NCI-H187 (cell line): ENCODE measurements at regions not wholly inside any gene's neighbourhood (a gene's known extent, or its start where the extent isn't known, plus 50 kb on each side); places are given as distances from the start of the nearest gene placed in this dataset.

Experiments used
- DNase-seq, 2 experiments: peaks; one replicate each; lab custom pipeline; 2025; lab: John Stamatoyannopoulos, UW

- no peak for DNase-seq
Measured at GRCh38 chr13:103350147-103350546, 283.9 kb upstream of the SLC10A2 start.

DNA sequence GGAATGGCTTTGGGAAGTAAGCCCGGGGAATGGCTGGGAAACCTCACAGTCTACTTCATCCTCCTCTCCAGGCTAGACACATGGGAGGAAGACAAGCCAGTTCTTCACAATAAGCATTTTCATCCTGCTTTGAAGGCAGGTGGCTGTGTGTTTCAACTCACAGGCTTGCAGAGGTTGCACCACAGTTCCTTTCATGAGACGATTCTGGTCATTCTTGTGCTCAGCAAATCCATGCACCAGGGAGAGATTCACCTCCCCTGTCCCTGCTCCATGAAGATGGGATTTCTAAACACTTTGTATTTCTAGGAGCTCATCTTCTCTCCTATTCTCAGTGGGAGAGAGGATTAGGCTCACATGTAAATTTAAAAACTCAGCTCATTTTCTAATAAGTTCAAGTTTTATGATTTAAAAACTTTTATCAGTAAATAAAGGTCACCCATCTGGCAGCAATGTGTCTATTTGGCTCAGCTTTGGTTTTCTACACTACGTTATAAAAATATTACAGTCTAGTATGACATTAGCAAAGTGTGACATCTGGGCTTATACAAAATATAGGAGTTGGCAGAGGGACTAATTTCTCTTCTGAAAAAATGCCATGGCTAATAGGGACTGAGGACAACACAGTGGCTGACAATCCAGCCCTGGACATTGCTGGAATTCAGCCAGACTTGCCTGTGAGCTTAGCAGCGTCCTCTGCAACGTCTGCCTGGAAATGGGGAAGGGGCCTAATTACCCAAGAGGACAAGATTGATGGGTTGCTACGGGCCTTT, 283.2 kb upstream of the SLC10A2 start:
- DNase-seq = no peak

GRCh38 chr13:103335241-103335640, 269.0 kb upstream of the SLC10A2 start:
- DNase-seq = no peak

DNA sequence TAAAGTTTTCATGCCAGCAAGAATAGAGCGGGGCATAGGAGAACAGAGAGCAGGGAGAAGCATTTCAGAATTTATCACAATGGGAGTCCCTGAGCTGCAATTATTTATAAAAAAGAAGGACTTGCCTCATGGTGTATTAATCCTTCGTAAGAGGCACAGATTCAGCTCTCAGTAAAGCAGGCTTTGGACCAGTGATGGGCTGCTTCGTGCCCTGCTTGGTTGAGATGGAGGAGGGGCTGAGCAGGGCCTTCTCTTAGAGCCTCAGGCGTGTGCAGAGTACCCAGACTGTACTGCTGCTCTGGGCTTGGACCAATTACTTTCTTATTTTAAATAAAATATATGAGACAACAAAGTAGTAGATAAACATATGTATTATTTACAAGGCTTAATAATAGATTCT, 265.7 kb upstream of the SLC10A2 start:
- no peak for DNase-seq

DNA sequence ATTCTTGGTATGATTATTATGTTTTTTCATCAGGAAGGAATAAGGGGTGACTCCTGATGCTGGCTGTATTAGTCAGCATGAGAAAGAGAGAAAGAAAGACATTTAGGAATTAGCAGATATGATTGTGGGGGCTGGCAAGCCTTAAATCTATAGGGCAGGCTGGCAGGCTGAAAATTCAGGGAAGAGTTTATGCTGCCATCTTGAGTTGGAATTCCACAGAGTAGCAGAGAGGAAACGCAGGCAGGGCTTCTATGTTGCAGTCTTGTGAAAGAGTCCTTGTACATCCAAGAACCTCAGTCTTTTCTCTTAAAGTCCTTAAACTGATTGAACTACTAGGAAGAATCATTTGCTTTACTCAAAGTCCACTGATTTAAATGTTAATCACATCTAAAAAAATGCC, 262.7 kb upstream of the SLC10A2 start:
- no peak for DNase-seq

- DNase-seq = no peak
Measured at GRCh38 chr13:103326326-103326725, 260.1 kb upstream of the SLC10A2 start.

- no peak for DNase-seq
Measured at GRCh38 chr13:103325672-103326071, 259.5 kb upstream of the SLC10A2 start.

DNA sequence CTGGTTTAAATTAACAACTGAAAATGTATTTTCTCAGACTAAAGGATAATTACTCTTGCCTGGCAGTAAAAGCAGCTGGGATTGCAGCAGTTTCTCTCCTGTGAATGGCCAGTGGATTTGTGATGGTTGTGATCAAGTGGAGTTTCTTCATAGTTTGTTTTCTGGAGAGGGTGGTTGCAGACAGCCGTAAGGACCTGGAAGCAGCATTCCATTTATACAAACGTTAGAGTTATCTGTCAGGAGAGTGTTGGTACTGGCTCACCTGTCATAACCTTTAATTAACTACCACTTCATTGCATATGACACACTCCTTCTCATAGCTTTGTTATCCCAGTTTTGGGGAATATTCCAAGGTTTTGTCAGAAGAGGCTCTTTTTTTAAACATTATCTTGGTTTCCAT, 258.4 kb upstream of the SLC10A2 start:
- no peak for DNase-seq

DNA sequence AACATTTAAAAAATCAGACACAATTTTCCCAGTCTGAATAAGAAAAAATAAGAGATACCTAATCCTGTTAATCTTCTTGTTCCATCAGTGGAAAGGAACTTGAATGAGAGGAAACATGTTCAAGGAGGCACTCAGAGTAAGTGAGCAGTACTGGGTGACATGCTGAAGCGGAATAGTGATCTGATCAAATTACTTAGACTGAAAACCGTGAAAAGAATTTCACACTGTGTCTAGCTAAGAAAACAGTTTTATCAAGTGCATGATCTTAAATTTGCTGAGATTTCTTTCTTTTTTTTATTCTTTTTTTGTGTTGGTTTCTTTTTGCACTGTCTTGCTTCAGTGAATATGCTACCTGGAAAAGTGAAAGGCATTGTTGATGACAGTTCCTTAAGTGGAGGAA, 249.5 kb upstream of the SLC10A2 start:
- DNase-seq = no peak

- DNase-seq = no peak
Measured at GRCh38 chr13:103312467-103312866, 246.2 kb upstream of the SLC10A2 start.

- DNase-seq = no peak
Measured at GRCh38 chr13:103308667-103309066, 242.4 kb upstream of the SLC10A2 start.

DNA sequence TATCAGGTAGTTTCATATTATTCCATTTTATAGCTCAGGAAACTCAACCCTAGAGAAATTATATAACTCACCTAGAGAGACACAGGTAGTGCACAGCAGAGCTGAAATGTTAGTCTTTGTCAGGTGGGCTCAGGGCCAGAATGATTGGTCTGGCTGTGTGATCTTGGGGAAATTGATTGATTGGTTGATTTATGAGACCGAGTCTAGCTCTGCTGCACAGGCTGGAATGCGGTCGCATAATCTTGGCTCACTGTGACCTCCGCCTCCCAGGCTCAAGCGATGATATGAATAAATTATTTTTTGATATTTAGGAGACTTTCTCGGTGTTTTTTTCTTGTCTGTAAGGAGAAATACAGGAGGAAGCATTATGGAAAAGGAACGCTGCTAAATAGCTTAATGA, 239.9 kb upstream of the SLC10A2 start:
- DNase-seq = no peak

DNA sequence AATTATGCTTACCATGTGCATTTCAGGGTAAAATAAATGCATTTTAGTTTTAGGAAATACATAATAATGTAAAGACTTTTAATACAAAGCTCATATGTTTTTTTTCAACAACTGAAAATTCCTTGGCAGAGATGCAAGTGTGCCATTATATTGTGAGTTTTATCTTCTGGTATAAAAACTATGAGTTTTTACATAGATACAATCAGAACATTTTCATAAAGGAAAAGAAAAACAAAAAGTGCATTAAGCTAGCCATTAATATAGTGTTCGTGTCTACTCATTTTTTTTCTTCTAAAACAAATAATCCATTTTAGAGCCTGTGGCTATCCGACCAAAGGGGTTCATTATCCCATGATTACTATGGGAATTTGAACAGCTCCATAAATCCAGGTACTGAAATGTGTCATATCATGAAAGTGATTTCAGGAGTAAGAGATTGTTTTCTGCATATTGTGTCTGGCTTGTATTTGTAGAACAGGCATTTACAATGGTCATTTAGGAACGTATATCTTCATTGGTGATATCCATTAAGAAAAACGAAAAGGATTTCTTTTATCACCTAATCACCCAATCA, 236.9 kb upstream of the SLC10A2 start:
- no peak for DNase-seq

GRCh38 chr13:103302676-103303075, 236.5 kb upstream of the SLC10A2 start:
- DNase-seq = no peak

DNA sequence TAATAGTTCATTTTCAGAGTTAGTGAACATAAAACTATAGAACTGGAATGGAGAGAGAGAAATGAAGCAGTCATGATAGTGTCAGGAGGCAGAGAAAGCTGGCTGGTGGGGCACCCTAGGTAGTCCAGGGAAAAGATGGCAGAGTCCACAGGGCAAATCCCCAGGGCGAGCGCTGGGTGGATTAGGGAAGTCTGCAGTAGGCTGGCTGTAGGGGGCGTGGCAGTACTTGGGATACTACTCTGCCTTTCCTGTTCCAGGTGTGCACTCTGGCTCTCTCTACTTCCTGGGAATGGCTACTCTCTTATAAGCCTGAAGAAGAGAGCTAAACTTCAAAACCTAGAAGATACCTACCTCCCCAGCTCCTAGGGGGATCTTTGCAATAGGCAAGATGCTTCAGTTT, 232.9 kb upstream of the SLC10A2 start:
- no peak for DNase-seq

DNA sequence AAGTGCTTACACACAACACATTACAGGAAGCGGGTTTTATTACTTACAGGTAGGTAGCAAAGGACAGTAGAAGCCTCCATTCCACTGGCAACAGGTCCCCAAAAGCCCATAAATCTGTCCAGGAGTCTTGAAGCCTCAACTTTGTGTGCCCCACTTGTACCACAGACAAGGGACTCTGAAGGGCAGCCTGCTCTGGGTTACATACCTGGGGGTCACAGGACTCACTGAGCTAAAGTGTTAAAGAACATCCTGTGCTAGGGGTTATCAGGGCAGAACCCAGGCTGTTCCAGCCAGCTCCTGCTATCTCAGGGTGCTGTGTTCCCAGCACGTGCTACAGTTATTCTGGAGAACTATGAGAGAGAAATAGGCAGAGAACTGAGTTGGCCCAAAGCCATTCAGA, 230.9 kb upstream of the SLC10A2 start:
- no peak for DNase-seq

DNA sequence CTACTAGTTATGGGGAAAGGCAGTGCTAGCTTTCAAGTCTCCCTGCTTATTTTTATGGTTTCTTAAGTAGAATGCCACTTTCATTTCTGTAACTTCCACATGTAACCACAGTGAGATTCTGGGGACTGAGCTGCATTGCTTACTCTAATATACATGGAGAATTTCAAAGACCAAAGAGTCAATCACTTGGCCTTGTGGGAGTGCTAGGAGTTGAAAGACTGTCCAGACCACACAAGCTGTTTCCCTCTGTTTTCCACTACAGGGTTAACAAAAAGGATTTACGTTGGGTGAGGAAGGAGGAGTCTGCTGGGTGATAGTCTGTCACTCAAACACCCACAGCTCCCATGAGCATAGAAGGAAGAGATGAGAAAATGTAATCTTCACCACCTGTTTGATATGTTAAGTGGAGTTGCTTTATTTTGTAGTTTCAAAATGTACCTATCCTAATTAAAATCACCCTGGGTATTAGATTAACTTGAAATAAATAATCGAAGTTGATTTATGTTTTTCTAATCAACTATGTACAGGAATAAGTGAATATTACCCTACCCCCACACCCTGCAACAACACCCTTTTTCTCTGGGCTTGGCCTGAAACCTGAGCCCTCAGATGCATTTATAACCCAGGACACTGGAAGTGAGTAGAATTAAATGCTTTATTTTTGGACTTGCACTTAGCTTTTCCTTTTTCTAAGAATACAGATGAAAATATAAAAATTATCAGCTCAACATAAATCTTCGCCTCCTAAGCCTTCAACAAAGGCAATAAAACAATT, 225.8 kb upstream of the SLC10A2 start:
- DNase-seq = no peak

DNA sequence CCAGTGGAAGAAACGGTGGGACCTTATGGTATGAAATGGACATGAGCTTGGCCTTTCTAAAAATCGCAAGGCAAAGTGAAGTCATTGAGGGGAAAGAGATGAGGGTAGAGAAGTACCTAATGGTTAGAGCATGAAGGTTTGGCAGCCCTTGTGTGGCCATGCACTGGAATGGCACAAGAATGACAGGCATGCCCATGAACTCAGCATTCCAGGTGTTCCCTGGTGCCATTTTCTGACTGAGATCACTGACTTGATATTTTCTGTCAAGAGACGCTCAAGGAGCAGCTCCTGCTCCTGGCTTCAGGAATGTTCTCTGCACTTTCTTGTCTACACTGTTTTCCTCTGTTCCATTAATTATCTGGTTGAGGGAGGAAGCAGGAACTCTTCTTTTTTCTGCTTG, 225.0 kb upstream of the SLC10A2 start:
- no peak for DNase-seq

DNA sequence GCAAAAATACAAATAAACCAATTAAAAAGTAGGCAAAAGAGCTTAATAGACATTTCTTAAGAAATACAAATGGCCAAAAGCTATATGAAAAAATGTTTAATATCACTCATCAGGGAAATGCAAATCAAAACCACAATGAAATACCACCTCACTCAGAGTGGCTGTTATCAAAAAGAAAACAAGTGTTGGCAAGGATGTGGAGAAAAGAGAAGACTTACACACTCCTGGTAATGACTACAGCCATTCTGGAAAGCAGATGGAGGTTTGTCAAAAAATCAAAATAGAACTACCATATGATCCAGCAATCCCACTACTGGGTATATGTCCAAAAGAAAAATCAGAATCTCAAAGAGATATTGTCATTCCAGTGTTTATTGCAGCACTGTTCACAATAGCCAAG, 223.5 kb upstream of the SLC10A2 start:
- no peak for DNase-seq

DNA sequence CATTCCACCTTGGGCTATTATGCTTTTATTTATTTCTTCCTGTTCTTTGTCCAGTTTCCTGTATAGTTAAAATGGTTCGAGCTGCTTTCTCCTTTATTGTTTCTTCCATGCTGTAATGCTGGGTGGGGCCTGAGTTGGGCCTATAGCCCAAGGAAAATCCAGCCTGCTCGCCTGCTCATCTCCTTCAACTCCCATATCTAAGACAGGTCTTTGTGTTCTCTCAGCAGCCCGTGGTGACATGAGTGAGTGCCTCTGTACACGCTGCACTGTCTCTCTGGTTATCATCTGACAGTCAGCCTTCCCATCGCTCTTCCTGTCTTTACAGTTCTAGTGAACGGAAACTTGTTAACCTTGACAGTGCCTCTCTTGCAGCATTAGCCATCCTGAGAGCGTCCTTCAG, 221.9 kb upstream of the SLC10A2 start:
- DNase-seq = peak; percentile 80 to 83

GRCh38 chr13:103287659-103288058, 221.4 kb upstream of the SLC10A2 start:
- DNase-seq = no peak

DNA sequence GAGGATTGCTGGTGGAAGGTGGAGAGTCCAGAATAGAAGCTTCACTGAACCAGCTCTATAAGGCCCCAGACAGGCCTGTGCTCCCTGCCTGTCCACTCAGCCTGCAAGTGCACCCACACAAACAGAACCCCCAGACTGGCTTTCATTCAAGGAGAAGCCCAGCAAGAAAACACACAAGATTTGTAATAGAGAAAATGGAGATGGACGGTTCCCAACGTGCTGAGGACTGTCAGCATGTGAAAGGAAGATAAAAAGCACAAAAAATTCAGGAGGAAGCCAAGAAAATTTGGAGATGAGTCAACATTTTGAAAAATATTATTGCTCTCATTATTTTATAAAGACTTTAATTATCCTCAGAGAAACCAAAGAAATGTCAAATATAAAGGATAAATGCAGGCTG, 218.2 kb upstream of the SLC10A2 start:
- DNase-seq = no peak

- no peak for DNase-seq
Measured at GRCh38 chr13:103283451-103283820, 217.2 kb upstream of the SLC10A2 start.
